MCF 10A (cell line): ENCODE measurements at regions not wholly inside any gene's neighbourhood (a gene's known extent, or its start where the extent isn't known, plus 50 kb on each side); places are given as distances from the start of the nearest gene placed in this dataset.

Experiments used
- BruUV-seq: library from RNA; stranded (reverse); fragments of 400-500 nt; replicated peaks from 2 replicates; lab custom pipeline; 2021; lab: Mats Ljungman, UMichigan
- CTCF ChIA-PET: fragments of 300-600 bp; sonication (Branson Sonifier 250); formaldehyde crosslinking; extraction: SDS; loops from one replicate; lab custom pipeline; 2021; ENCODE audit warnings: antibody characterized with exemption, inconsistent platforms; lab: Yijun Ruan, JAX
- POLR2A ChIA-PET: fragments of 300-600, 350-650 bp; sonication (Branson Sonifier 250); formaldehyde crosslinking; extraction: SDS; loops from one replicate; lab custom pipeline; 2020; ENCODE audit warnings: antibody characterized with exemption, inconsistent platforms; lab: Yijun Ruan, JAX
- DNase-seq: peaks from one replicate; pipeline ENCODE4 v3.0.0-alpha.2; 2018; ENCODE audit not compliant: unreplicated experiment
- H3K27ac Mint-ChIP-seq: one replicate; pipeline ENCODE4 v1.8.0; 2022; ENCODE audit warnings: mild to moderate bottlenecking, low read depth, mixed read lengths; ENCODE audit not compliant: unreplicated experiment
- H3K27me3 Mint-ChIP-seq: one replicate; pipeline ENCODE4 v1.8.0; 2022; ENCODE audit warnings: mixed read lengths; ENCODE audit not compliant: insufficient read depth, unreplicated experiment
- H3K36me3 Mint-ChIP-seq: one replicate; pipeline ENCODE4 v1.8.0; 2022; ENCODE audit warnings: mild to moderate bottlenecking, moderate library complexity, mixed read lengths; ENCODE audit not compliant: insufficient read depth, unreplicated experiment
- H3K4me1 Mint-ChIP-seq: one replicate; pipeline ENCODE4 v1.8.0; 2022; ENCODE audit warnings: mixed read lengths; ENCODE audit not compliant: insufficient read depth, unreplicated experiment
- H3K4me3 Mint-ChIP-seq: one replicate; pipeline ENCODE4 v1.8.0; 2022; ENCODE audit warnings: mild to moderate bottlenecking, moderate library complexity, mixed read lengths; ENCODE audit not compliant: unreplicated experiment
- H3K9me3 Mint-ChIP-seq: one replicate; pipeline ENCODE4 v1.8.0; 2022; ENCODE audit warnings: mixed read lengths; ENCODE audit not compliant: unreplicated experiment
- intact Hi-C: fragments of 100-400 bp; cut with micrococcal nuclease; formaldehyde crosslinking; loops from 2 replicates; pipeline ENCODE4 v1.14.1; 2022
- TF ChIP-seq, protein P1 (sequence below): fragments of 200-600 bp; IDR thresholded peaks from one replicate; pipeline ENCODE4 v1.8.0; 2022; ENCODE audit warnings: antibody characterized with exemption, mild to moderate bottlenecking; ENCODE audit not compliant: unreplicated experiment

DNA sequence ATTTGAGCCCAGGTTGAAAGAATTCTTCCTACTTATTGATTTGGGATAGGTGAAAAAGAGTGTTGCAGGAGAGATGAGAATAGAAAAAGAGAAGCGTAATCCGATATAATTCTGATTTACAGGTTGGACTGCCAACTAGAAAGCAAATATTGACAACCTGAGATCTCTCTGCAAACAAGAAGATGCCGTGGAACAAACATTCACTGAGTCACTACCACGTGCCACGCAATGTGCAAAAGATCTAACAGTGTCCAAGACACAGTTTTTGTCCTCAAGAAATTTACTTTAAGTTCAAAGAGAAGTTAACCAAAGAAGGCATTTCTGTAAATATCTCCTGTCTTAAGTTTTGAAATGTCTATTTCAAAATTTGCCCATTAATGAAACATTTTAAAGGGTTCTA, 578.0 kb upstream of the ARID1B start:
- ChIA-PET CTCF (no interaction called here), POLR2A (no interaction called here)
- Mint-ChIP-seq H3K36me3 (no peaks in the 10 kb centered on the region), H3K4me3 (no peak overlapping the region), H3K9me3 (peaks cover 5% of the 10 kb centered on the region), H3K4me1 (no peaks in the 10 kb centered on the region), H3K27ac (no peak overlapping the region), H3K27me3 (no peaks in the 10 kb centered on the region)
- TF ChIP-seq, protein P1, sequence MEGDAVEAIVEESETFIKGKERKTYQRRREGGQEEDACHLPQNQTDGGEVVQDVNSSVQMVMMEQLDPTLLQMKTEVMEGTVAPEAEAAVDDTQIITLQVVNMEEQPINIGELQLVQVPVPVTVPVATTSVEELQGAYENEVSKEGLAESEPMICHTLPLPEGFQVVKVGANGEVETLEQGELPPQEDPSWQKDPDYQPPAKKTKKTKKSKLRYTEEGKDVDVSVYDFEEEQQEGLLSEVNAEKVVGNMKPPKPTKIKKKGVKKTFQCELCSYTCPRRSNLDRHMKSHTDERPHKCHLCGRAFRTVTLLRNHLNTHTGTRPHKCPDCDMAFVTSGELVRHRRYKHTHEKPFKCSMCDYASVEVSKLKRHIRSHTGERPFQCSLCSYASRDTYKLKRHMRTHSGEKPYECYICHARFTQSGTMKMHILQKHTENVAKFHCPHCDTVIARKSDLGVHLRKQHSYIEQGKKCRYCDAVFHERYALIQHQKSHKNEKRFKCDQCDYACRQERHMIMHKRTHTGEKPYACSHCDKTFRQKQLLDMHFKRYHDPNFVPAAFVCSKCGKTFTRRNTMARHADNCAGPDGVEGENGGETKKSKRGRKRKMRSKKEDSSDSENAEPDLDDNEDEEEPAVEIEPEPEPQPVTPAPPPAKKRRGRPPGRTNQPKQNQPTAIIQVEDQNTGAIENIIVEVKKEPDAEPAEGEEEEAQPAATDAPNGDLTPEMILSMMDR: no peak
- intact Hi-C loops: no loop called here
- no peak for DNase-seq
- no TSS peak for BruUV-seq

DNA sequence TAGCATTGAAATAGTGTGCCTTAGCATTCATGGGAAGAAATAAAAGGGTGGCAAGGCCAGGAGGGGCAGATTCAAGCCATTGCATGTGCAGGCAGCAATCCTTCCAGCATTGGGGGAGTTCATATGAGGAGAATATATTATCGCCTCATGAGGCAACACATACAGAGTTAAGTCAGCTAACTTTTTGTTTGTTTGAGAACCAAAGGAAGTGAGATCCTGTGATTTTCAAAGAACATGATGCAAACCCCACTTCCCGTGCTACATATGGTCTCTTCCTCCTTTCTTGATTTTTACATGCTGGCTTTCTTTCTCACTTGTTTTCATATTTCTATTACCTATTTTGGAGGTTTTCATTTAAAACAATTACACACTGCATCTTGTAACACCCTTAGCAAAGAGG, 579.7 kb upstream of the ARID1B start:
- Mint-ChIP-seq H3K27ac (no peak overlapping the region), H3K27me3 (no peaks in the 10 kb centered on the region), H3K4me3 (no peak overlapping the region), H3K4me1 (no peaks in the 10 kb centered on the region), H3K9me3 (peaks cover 7% of the 10 kb centered on the region), H3K36me3 (no peaks in the 10 kb centered on the region)
- ChIA-PET CTCF (interaction anchor here (1.2 kb wide), 1 partner anchor 54 kb away, joined by 5 read pairs; no protein-coding TSS in a partner anchor), POLR2A (no interaction called here)
- TF ChIP-seq, protein P1: no peak
- intact Hi-C loops: loop anchor here (2.0 kb wide), 1 partner anchor 47 kb away; no protein-coding TSS in a partner anchor
- no peak for DNase-seq
- BruUV-seq: no TSS peak

DNA sequence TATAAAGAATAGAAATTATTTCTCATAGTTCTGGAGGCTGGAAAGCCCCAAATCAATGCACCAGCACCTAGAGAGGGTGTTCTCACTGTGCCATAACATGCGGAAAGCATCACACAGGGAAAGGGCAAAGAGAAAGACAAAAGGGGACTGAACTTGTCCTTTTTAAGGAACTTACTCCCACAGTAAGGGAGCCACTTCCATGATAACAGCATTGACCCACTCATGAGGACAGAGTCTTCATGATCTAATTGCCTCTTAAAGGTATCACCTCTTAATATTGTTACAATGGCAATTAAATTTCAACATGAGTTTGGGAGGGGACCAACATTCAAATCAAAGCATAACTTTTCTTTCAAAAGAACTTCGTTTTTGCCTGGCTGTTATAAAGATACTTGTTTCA, 582.2 kb upstream of the ARID1B start:
- DNase-seq: no peak
- ChIA-PET POLR2A (interaction anchor here (0.5 kb wide), 1 partner anchor 581 kb away, joined by 3 read pairs; no protein-coding TSS in a partner anchor), CTCF (no interaction called here)
- Mint-ChIP-seq H3K27ac (no peak overlapping the region), H3K4me1 (no peaks in the 10 kb centered on the region), H3K36me3 (no peaks in the 10 kb centered on the region), H3K9me3 (peaks cover 7% of the 10 kb centered on the region), H3K4me3 (no peak overlapping the region), H3K27me3 (no peaks in the 10 kb centered on the region)
- TF ChIP-seq, protein P1: no peak
- BruUV-seq: no TSS peak
- intact Hi-C loops: no loop called here

DNA sequence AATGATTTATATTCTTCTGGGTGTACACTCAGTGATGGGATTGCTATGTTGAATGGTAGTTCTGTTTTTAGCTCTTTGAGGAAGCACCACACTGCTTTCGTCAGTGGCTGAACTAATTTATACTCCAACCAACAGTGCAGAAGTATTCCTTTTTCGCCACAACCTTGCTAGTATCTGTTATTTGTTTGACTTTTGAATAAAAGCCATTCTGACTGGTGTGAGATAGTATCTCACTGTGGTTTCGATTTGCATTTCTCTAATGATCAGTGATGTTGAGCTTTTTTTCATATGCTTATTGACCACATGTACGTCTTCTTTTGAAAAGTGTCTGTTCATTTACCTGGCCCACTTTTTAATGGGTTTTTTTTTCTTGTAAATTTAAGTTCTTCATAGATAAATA, 583.8 kb upstream of the ARID1B start:
- Mint-ChIP-seq H3K27me3 (no peaks in the 10 kb centered on the region), H3K4me3 (no peak overlapping the region), H3K27ac (no peak overlapping the region), H3K4me1 (peaks cover 7% of the 10 kb centered on the region), H3K36me3 (no peaks in the 10 kb centered on the region), H3K9me3 (peaks cover 7% of the 10 kb centered on the region)
- POLR2A ChIA-PET: no interaction called here
- CTCF ChIA-PET: interaction anchor here (0.7 to 0.8 kb wide), 2 partner anchors 10 to 587 kb away, joined by 3 read pairs; no protein-coding TSS in a partner anchor
- DNase-seq: no peak
- BruUV-seq: no TSS peak
- intact Hi-C loops: no loop called here
- TF ChIP-seq, protein P1: no peak
